ENCODE measurements at regions not wholly inside any gene's neighbourhood (a gene's known extent, or its start where the extent isn't known, plus 50 kb on each side); places are given as distances from the start of the nearest gene placed in this dataset.

GRCh38 chr7:93704217-93704616 lies 129.7 kb upstream of the CALCR start:
- no peak for TF ChIP-seq CTCF (optimal IDR thresholded peaks at IDR 0.05 in 1 of 3, IDR thresholded peaks at IDR 0.05 in 1 of 3, conservative IDR thresholded peaks at IDR 0.05 in 1 of 3; ENCODE audit: extremely low read depth in 1 of 3, insufficient read depth in 2 of 3, low read length in 3 of 3)
- no peak for TF ChIP-seq EZH2 (IDR thresholded peaks at IDR 0.05; ENCODE audit: low read length)
- Histone ChIP-seq H3K9ac (ENCODE audit: control insufficient read depth, extremely low read depth, insufficient read depth, low read length) (no peak overlapping the region), H3K27me3 (ENCODE audit: control insufficient read depth, extremely low read depth, insufficient read depth, low read length) (peaks cover 9% of the 10 kb centered on the region), H3K9me1 (ENCODE audit: control insufficient read depth, extremely low read depth, insufficient read depth, low read length) (no peaks in the 10 kb centered on the region), H2AFZ (ENCODE audit: control insufficient read depth, low read length) (no peak overlapping the region), H3K27ac (ENCODE audit: control insufficient read depth, insufficient read depth, low read length) (no peak overlapping the region), H4K20me1 (ENCODE audit: control insufficient read depth, extremely low read depth, insufficient read depth, low read length) (no peaks in the 10 kb centered on the region), H3K4me3 (ENCODE audit: control insufficient read depth in 2 of 3, extremely low read depth in 1 of 3, insufficient read depth in 2 of 3, low read depth in 1 of 3, low read length in 3 of 3) (no peak overlapping the region), H3K79me2 (ENCODE audit: control insufficient read depth, insufficient read depth, low read length) (no peaks in the 10 kb centered on the region), H3K36me3 (ENCODE audit: control insufficient read depth in 2 of 2, extremely low read depth in 1 of 2, insufficient read depth in 2 of 2, low read length in 2 of 2) (no peaks in the 10 kb centered on the region), H3K4me2 (ENCODE audit: control insufficient read depth, extremely low read depth, insufficient read depth, low read depth, low read length) (no peak overlapping the region), H3K4me1 (ENCODE audit: control insufficient read depth, extremely low read depth, insufficient read depth, low read length) (no peaks in the 10 kb centered on the region), H3K9me3 (ENCODE audit: control insufficient read depth, low read depth, low read length) (no peaks in the 10 kb centered on the region)
- no peak for FAIRE-seq
- dilution Hi-C loops (cut with MboI; ENCODE audit: extremely low pct_ligation_motif_present, low sequenced_read_pairs) = no loop called here
- DNase-seq (ENCODE audit: low read depth, low spot score) = no peak

- no peaks in the 10 kb centered on the region for H3K9me1 ChIP-seq (ENCODE audit: control insufficient read depth, extremely low read depth, insufficient read depth, low read length)
- no peaks in the 10 kb centered on the region for H3K4me1 ChIP-seq (ENCODE audit: control insufficient read depth, extremely low read depth, insufficient read depth, low read length)
- no peak for TF ChIP-seq CTCF (optimal IDR thresholded peaks at IDR 0.05 in 1 of 3, IDR thresholded peaks at IDR 0.05 in 1 of 3, conservative IDR thresholded peaks at IDR 0.05 in 1 of 3; ENCODE audit: extremely low read depth in 1 of 3, insufficient read depth in 2 of 3, low read length in 3 of 3)
- TF ChIP-seq EZH2 (IDR thresholded peaks at IDR 0.05; ENCODE audit: low read length) = no peak
- dilution Hi-C loops (cut with MboI; ENCODE audit: extremely low pct_ligation_motif_present, low sequenced_read_pairs) = no loop called here
- FAIRE-seq = no peak
- H3K9me3 ChIP-seq (ENCODE audit: control insufficient read depth, low read depth, low read length) = no peaks in the 10 kb centered on the region
- H3K36me3 ChIP-seq (ENCODE audit: control insufficient read depth in 2 of 2, extremely low read depth in 1 of 2, insufficient read depth in 2 of 2, low read length in 2 of 2) = no peaks in the 10 kb centered on the region
- no peak overlapping the region for H3K9ac ChIP-seq (ENCODE audit: control insufficient read depth, extremely low read depth, insufficient read depth, low read length)
- DNase-seq (ENCODE audit: low read depth, low spot score) = no peak
- H3K4me2 ChIP-seq (ENCODE audit: control insufficient read depth, extremely low read depth, insufficient read depth, low read depth, low read length) = no peak overlapping the region
- no peak overlapping the region for H3K4me3 ChIP-seq (ENCODE audit: control insufficient read depth in 2 of 3, extremely low read depth in 1 of 3, insufficient read depth in 2 of 3, low read depth in 1 of 3, low read length in 3 of 3)
- H2AFZ ChIP-seq (ENCODE audit: control insufficient read depth, low read length) = no peak overlapping the region
- no peaks in the 10 kb centered on the region for H4K20me1 ChIP-seq (ENCODE audit: control insufficient read depth, extremely low read depth, insufficient read depth, low read length)
- no peak overlapping the region for H3K27ac ChIP-seq (ENCODE audit: control insufficient read depth, insufficient read depth, low read length)
- peaks cover 6% of the 10 kb centered on the region for H3K27me3 ChIP-seq (ENCODE audit: control insufficient read depth, extremely low read depth, insufficient read depth, low read length)
- no peaks in the 10 kb centered on the region for H3K79me2 ChIP-seq (ENCODE audit: control insufficient read depth, insufficient read depth, low read length)
Measured at GRCh38 chr7:93697901-93698300, 123.4 kb upstream of the CALCR start.

Data from keratinocyte (primary cell).